ENCODE measurements at regions not wholly inside any gene's neighbourhood (a gene's known extent, or its start where the extent isn't known, plus 50 kb on each side); places are given as distances from the start of the nearest gene placed in this dataset.

DNA sequence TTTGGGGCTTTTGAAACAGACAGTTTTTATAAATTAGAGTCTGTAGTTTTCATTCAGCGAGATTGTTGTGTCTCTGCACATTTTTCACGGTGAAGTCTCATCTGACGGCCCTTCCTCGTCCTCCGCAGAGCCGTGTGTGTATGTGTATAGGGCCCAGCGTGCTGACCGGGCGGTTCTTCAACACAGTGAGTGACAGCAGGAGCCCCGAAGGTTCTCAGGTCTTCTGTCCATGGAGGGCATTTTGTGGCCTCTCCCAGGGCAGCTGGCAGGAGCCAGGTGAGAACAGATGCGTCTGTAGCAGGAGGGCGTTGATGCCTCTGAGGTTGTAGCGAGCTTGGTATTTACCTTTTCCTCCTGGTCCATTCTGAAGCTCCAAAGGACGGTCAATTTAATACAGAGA, 116.0 kb upstream of the LPCAT1 start:
- no peaks in the 10 kb centered on the region for H3K79me2 ChIP-seq (ENCODE audit: insufficient read depth, low read length)
- no peak overlapping the region for H3K4me3 ChIP-seq (ENCODE audit: insufficient read depth, low read length, poor library complexity, severe bottlenecking)
- H3F3A ChIP-seq (ENCODE audit: insufficient read depth): no peaks in the 10 kb centered on the region
- no peaks in the 10 kb centered on the region for H3K36me3 ChIP-seq (ENCODE audit: low read length)
- TF ChIP-seq EZH2phosphoT487 (conservative IDR thresholded peaks at IDR 0.05; ENCODE audit: low read length): no peak
- TF ChIP-seq, protein P1, sequence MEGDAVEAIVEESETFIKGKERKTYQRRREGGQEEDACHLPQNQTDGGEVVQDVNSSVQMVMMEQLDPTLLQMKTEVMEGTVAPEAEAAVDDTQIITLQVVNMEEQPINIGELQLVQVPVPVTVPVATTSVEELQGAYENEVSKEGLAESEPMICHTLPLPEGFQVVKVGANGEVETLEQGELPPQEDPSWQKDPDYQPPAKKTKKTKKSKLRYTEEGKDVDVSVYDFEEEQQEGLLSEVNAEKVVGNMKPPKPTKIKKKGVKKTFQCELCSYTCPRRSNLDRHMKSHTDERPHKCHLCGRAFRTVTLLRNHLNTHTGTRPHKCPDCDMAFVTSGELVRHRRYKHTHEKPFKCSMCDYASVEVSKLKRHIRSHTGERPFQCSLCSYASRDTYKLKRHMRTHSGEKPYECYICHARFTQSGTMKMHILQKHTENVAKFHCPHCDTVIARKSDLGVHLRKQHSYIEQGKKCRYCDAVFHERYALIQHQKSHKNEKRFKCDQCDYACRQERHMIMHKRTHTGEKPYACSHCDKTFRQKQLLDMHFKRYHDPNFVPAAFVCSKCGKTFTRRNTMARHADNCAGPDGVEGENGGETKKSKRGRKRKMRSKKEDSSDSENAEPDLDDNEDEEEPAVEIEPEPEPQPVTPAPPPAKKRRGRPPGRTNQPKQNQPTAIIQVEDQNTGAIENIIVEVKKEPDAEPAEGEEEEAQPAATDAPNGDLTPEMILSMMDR (IDR thresholded peaks at IDR 0.05; ENCODE audit: insufficient read depth, low read length, poor library complexity, severe bottlenecking): no peak
- H3K9me3 ChIP-seq (ENCODE audit: insufficient read depth, low read length): no peaks in the 10 kb centered on the region
- H3K9ac ChIP-seq (ENCODE audit: low read length): no peak overlapping the region
- no peak overlapping the region for H2AFZ ChIP-seq (ENCODE audit: low read depth, low read length, severe bottlenecking)
- H3K4me2 ChIP-seq (ENCODE audit: low read depth, low read length, poor library complexity, severe bottlenecking): no peak overlapping the region
- H4K20me1 ChIP-seq (ENCODE audit: low read depth, low read length): no peaks in the 10 kb centered on the region
- no peaks in the 10 kb centered on the region for H3K27me3 ChIP-seq (ENCODE audit: low read length)
- no peaks in the 10 kb centered on the region for H3K9me2 ChIP-seq (replicated peaks; ENCODE audit: insufficient read depth, low read length)
- H3K27ac ChIP-seq (ENCODE audit: low read depth, low read length): no peak overlapping the region

- Histone ChIP-seq H3K9me2 (replicated peaks; ENCODE audit: insufficient read depth, low read length) (no peaks in the 10 kb centered on the region), H3F3A (ENCODE audit: insufficient read depth) (no peaks in the 10 kb centered on the region), H2AFZ (ENCODE audit: low read depth, low read length, severe bottlenecking) (no peak overlapping the region), H4K20me1 (ENCODE audit: low read depth, low read length) (no peaks in the 10 kb centered on the region), H3K9ac (ENCODE audit: low read length) (no peak overlapping the region), H3K36me3 (ENCODE audit: low read length) (no peaks in the 10 kb centered on the region), H3K79me2 (ENCODE audit: insufficient read depth, low read length) (no peaks in the 10 kb centered on the region), H3K9me3 (ENCODE audit: insufficient read depth, low read length) (no peaks in the 10 kb centered on the region), H3K4me2 (ENCODE audit: low read depth, low read length, poor library complexity, severe bottlenecking) (no peak overlapping the region), H3K4me3 (ENCODE audit: insufficient read depth, low read length, poor library complexity, severe bottlenecking) (no peak overlapping the region), H3K27ac (ENCODE audit: low read depth, low read length) (no peak overlapping the region), H3K27me3 (ENCODE audit: low read length) (no peaks in the 10 kb centered on the region)
- no peak for TF ChIP-seq EZH2phosphoT487 (conservative IDR thresholded peaks at IDR 0.05; ENCODE audit: low read length)
- TF ChIP-seq, protein P1 (IDR thresholded peaks at IDR 0.05; ENCODE audit: insufficient read depth, low read length, poor library complexity, severe bottlenecking): no peak
Observed at GRCh38 chr5:1638658-1639400, 115.1 kb upstream of the LPCAT1 start.

- Histone ChIP-seq H3K27ac (ENCODE audit: low read depth, low read length) (no peak overlapping the region), H3K79me2 (ENCODE audit: insufficient read depth, low read length) (no peaks in the 10 kb centered on the region), H3K9ac (ENCODE audit: low read length) (no peak overlapping the region), H3K9me2 (replicated peaks; ENCODE audit: insufficient read depth, low read length) (no peaks in the 10 kb centered on the region), H3K9me3 (ENCODE audit: insufficient read depth, low read length) (no peaks in the 10 kb centered on the region), H3K36me3 (ENCODE audit: low read length) (no peaks in the 10 kb centered on the region), H2AFZ (ENCODE audit: low read depth, low read length, severe bottlenecking) (no peak overlapping the region), H3K27me3 (ENCODE audit: low read length) (no peaks in the 10 kb centered on the region), H3F3A (ENCODE audit: insufficient read depth) (no peaks in the 10 kb centered on the region), H3K4me2 (ENCODE audit: low read depth, low read length, poor library complexity, severe bottlenecking) (no peak overlapping the region), H3K4me3 (ENCODE audit: insufficient read depth, low read length, poor library complexity, severe bottlenecking) (no peak overlapping the region), H4K20me1 (ENCODE audit: low read depth, low read length) (no peaks in the 10 kb centered on the region)
- TF ChIP-seq, protein P1 (IDR thresholded peaks at IDR 0.05; ENCODE audit: insufficient read depth, low read length, poor library complexity, severe bottlenecking): no peak
- no peak for TF ChIP-seq EZH2phosphoT487 (conservative IDR thresholded peaks at IDR 0.05; ENCODE audit: low read length)
Observed at GRCh38 chr5:1637639-1638481, 114.1 kb upstream of the LPCAT1 start.
